Activated T-helper 2 cell treated with anti-CD3 and anti-CD28 coated beads, Interferon-gamma antibody, Interleukin-2, Interleukin-4, amounts not matched to agents 10 μg/mL and 5 μg/mL and 100 μg/mL, durations not matched to agents 14 hours and 24 hours and 36 hours (primary cell): ENCODE measurements at regions not wholly inside any gene's neighbourhood (a gene's known extent, or its start where the extent isn't known, plus 50 kb on each side); places are given as distances from the start of the nearest gene placed in this dataset.
"Not testable (repeated sequence)": the region's sequence is repeated elsewhere in the genome, so short reads cannot be mapped to it uniquely, and the experiment has no call there.

Experiments
- DNase-seq: peaks from one replicate; pipeline ENCODE4 v3.0.0; 2021; ENCODE audit warnings: low spot score
- H3K27ac Mint-ChIP-seq: one replicate; pipeline ENCODE4 v1.8.0; 2021; ENCODE audit warnings: mixed read lengths
- H3K27me3 Mint-ChIP-seq: one replicate; pipeline ENCODE4 v1.8.0; 2021; ENCODE audit warnings: low read depth, mixed read lengths
- H3K36me3 Mint-ChIP-seq: one replicate; pipeline ENCODE4 v1.8.0; 2021; ENCODE audit warnings: low read depth, mixed read lengths
- H3K4me1 Mint-ChIP-seq: one replicate; pipeline ENCODE4 v1.8.0; 2021; ENCODE audit warnings: low read depth, mixed read lengths
- H3K4me3 Mint-ChIP-seq: one replicate; pipeline ENCODE4 v1.8.0; 2021; ENCODE audit warnings: low read depth, mild to moderate bottlenecking, moderate library complexity, mixed read lengths
- H3K9me3 Mint-ChIP-seq: one replicate; pipeline ENCODE4 v1.8.0; 2021; ENCODE audit warnings: mixed read lengths
- intact Hi-C: fragments of 100-400 bp; cut with micrococcal nuclease; formaldehyde crosslinking; loops from one replicate; pipeline ENCODE4 v1.15.1; 2023

DNA sequence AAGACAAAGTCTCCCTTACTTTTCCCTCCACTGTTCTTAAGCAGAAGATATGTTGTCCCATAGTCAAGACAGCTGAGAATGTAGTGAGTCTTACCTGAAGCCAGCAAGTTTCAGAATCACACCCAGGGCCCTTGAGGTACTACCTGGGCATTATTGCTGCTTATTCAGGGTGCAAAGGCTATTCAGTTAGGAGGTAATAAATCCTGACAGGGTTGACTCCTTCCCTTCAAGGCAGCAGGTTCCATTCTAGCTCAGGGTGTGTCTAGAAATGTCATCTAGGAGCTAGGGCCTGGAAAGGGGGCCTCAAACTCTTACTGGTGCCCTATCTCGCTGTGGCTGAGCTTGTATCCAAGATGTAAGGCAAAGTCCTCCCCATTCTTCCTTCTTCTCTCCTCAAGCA is 259.0 kb downstream of the FAT4 start:
- no peaks in the 10 kb centered on the region for H3K36me3 Mint-ChIP-seq
- no peak overlapping the region for H3K4me3 Mint-ChIP-seq
- peaks cover 8% of the 10 kb centered on the region for H3K9me3 Mint-ChIP-seq
- no peaks in the 10 kb centered on the region for H3K4me1 Mint-ChIP-seq
- DNase-seq: no peak
- no peak overlapping the region for H3K27ac Mint-ChIP-seq
- H3K27me3 Mint-ChIP-seq: no peaks in the 10 kb centered on the region
- intact Hi-C loops: no loop called here

DNA sequence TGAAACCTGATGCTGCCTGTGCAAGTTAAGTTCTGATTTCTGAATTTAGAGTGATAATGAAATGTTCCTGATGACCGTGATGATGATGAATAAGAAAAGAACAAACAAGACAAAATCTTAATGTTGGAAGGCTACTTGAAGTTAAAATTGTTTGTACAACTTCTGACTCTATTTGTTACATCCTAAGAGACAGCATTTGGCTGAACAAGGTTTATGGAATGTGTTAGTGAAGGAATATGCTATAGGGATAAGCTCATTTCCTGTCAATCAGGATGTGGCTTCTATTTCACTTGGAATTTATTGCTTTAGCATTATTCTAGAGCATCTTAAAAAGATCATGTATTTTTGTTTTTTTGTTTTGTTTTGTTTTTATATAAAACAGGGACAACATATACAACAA is 267.5 kb downstream of the FAT4 start:
- Mint-ChIP-seq H3K9me3 (no peaks in the 10 kb centered on the region), H3K27ac (no peak overlapping the region), H3K27me3 (no peaks in the 10 kb centered on the region), H3K4me1 (no peaks in the 10 kb centered on the region), H3K4me3 (no peak overlapping the region), H3K36me3 (no peaks in the 10 kb centered on the region)
- no peak for DNase-seq
- intact Hi-C loops: no loop called here

DNA sequence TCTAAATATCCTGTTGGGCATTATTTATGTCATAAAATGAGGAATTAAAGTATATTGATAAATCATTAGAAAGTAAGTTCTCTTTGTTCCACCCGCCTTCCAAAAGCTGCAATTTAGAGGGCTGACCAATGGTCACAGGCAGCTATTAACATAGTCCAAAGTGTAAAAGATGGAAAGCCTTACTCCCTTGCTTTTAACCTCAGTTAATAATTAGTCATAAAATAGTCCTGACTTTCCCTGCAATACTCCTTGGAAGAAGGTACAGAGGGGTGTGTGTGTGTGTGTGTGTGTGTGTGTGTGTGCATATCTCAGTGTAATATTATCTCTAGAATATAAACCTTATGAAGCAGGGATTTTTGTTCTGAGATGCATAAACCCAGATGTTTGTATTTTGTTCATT is 275.4 kb downstream of the FAT4 start:
- Mint-ChIP-seq H3K27me3 (no peaks in the 10 kb centered on the region), H3K9me3 (no peaks in the 10 kb centered on the region), H3K4me3 (no peak overlapping the region), H3K36me3 (no peaks in the 10 kb centered on the region), H3K4me1 (no peaks in the 10 kb centered on the region), H3K27ac (no peak overlapping the region)
- intact Hi-C loops: no loop called here
- no peak for DNase-seq

DNA sequence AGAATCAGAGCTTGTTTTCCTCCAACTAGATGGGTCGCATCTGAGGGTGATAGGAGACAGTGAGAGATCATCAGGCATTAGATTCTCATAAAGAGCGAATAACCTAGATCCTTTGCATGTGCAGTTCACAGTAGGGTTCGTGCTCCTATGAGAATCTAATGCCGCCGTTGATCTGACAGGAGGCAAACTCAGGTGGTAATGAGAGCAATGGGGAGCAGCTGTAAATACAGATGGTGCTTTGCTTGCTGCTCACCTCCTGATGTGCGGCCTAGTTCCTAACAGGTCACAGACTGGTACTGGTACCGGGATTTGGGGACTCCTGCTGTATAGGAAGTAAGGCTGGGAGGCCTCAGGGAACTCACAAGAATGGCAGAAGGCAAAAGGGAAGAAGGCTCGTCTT is 276.5 kb downstream of the FAT4 start:
- H3K36me3 Mint-ChIP-seq: no peaks in the 10 kb centered on the region
- no peak overlapping the region for H3K4me3 Mint-ChIP-seq
- H3K27me3 Mint-ChIP-seq: no peaks in the 10 kb centered on the region
- intact Hi-C loops: no loop called here
- DNase-seq: no peak
- no peaks in the 10 kb centered on the region for H3K4me1 Mint-ChIP-seq
- no peaks in the 10 kb centered on the region for H3K9me3 Mint-ChIP-seq
- H3K27ac Mint-ChIP-seq: no peak overlapping the region

DNA sequence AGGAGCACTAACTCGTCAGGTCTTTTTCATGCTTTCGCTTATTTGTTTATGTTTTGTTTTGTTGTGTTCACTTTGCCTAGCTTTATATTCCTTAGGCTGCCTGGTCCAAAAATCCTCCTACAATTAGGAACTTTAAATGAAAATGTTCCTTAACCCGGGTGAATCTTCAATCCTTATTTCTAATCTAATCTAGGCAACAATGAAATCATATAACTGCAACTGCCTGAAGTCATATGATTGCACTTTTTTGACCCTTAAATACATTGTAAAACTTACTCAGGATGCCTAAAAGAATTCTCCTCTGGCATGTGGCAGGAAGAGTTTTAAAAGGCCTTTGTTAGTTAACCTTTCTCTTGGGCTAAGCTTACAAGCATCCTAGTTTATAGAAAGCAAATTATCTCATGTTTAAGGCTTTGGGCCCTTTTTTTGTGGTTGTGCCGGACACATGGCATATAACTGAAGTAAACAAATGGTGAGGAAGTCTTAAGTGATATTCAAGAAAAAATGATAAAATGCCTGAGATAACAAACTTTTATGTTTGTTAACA is 279.4 kb downstream of the FAT4 start:
- no peak for DNase-seq
- no peaks in the 10 kb centered on the region for H3K27me3 Mint-ChIP-seq

DNA sequence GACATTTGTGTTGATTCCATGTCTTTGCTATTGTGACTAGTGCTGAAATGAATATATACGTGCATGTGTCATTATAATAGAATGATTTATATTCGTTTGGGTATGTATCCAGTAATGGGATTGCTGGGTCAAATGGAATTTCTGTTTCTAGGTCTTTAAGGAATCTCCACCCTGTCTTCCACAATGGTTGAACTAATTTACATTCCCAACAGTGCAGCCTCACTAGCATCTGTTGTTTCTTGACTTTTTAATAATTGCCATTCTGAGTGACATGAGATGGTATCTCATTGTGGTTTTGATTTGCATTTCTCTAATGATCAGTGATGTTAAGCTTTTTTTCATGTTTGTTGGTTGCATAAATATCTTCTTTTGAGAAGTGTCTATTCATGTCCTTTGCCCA is 291.2 kb downstream of the FAT4 start:
- intact Hi-C loops, H3K27me3 Mint-ChIP-seq, H3K27ac Mint-ChIP-seq, DNase-seq, H3K9me3 Mint-ChIP-seq, H3K36me3 Mint-ChIP-seq, H3K4me3 Mint-ChIP-seq, H3K4me1 Mint-ChIP-seq: not testable (repeated sequence)

More for the DNA sequence above, 279.4 kb downstream of the FAT4 start:
- intact Hi-C loops: no loop called here
- H3K4me1 Mint-ChIP-seq: no peaks in the 10 kb centered on the region
- H3K27ac Mint-ChIP-seq: no peak overlapping the region
- no peak overlapping the region for H3K4me3 Mint-ChIP-seq
- no peaks in the 10 kb centered on the region for H3K9me3 Mint-ChIP-seq
- H3K36me3 Mint-ChIP-seq: no peaks in the 10 kb centered on the region

DNA sequence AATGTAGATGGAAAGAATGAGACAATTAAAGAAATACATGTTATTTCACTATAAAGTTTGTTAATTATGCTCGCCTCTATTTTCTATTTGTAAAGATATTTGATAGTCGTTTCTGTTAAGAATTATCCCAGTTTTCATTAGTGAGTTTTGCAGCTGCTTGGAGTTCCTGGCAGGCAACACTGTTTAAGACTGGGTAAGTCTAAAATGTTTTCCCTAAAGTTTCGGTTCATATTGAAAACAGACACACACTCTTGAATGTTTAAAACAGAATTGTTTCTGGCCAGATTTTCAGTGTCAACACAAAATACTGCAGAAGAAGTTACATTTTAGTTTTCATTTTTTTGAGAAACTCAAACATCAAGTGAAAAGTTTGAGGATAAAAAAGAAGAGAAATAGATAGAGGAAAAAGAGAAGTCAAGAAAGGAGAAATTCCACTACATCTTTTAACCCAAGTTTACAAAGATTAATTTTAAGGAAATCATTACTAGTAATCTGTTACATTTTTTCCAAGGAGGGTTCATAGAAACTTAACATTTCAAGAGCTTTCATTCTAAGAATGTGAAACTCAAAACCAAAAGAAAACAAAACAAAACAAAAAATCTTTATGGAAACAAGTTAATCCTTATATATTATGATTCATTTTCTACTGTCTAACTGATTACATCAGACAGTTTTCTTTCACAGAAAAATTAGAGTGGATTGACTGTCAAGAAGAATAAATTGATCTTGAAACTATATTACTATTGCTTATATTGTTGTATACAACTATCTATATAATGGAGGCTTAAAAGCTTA is 305.5 kb downstream of the FAT4 start:
- intact Hi-C loops: no loop called here
- no peaks in the 10 kb centered on the region for H3K4me1 Mint-ChIP-seq
- no peak overlapping the region for H3K4me3 Mint-ChIP-seq
- H3K9me3 Mint-ChIP-seq: no peaks in the 10 kb centered on the region
- no peak overlapping the region for H3K27ac Mint-ChIP-seq
- no peak for DNase-seq
- no peaks in the 10 kb centered on the region for H3K36me3 Mint-ChIP-seq
- no peaks in the 10 kb centered on the region for H3K27me3 Mint-ChIP-seq

DNA sequence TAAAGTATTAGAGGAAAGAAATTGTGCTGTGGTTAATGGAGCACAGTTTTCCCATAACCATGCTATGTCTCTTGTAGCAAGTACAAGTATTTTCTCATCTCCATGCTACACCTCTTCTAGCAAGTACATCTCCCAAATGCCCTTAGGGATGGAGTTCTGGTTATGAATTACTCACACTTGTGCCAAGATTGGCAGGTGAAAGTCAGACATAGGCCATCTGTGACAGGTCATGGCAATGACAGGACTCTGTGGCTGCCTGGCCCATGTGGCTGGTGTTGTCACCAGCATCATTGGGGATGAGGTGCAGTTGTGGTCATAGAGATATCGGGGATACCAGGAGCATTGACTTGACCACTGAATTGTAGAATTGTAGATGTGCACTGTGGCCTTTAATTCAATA is 310.2 kb downstream of the FAT4 start:
- intact Hi-C loops: no loop called here
- DNase-seq: no peak
- Mint-ChIP-seq H3K9me3 (no peaks in the 10 kb centered on the region), H3K27ac (no peak overlapping the region), H3K27me3 (no peaks in the 10 kb centered on the region), H3K4me1 (no peaks in the 10 kb centered on the region), H3K36me3 (no peaks in the 10 kb centered on the region), H3K4me3 (no peak overlapping the region)

DNA sequence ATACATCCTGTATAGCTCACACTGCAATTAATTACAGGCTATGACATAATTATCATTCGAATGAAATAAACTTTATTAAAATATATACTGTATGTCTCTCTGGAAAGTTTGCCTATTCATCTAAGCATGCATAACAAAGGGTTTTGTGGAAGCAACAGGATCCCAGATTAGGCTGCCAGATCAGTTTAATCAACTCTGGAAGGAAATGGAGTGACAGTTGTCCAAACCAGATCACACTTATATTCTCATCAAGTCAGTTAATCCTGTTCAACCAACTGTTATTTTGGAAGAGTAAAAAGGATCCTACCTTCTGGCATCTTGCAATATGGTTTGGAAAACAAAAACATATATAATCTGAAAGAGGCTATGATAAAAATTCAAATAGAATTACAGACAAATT is 312.2 kb downstream of the FAT4 start:
- DNase-seq: no peak
- no peaks in the 10 kb centered on the region for H3K36me3 Mint-ChIP-seq
- H3K27me3 Mint-ChIP-seq: no peaks in the 10 kb centered on the region
- H3K4me1 Mint-ChIP-seq: no peaks in the 10 kb centered on the region
- H3K27ac Mint-ChIP-seq: no peak overlapping the region
- H3K9me3 Mint-ChIP-seq: no peaks in the 10 kb centered on the region
- intact Hi-C loops: no loop called here
- no peak overlapping the region for H3K4me3 Mint-ChIP-seq

DNA sequence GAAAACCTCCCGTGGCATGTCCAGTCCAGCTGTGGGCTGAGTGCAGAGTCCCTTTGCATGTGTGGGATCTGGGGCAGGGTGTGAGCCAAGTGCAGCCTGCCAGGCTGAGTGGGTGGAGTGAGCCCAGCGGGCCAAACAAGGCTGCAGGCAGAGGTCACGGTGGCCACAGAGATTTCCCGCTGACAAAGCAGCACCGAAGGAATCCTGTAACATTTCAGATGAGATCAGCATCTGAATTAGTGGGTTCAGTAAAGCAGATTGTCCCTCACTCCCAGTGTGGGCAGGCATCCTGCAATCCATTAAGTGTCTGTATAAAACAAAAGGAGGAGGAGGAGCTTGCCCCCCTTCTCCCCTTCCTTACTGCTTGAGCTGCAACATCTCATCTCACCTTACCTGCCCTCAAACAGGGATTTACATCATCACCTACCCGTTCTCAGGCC is 324.4 kb downstream of the FAT4 start:
- Mint-ChIP-seq H3K4me1 (no peaks in the 10 kb centered on the region), H3K27me3 (no peaks in the 10 kb centered on the region), H3K9me3 (peaks cover 5% of the 10 kb centered on the region), H3K36me3 (no peaks in the 10 kb centered on the region), H3K4me3 (no peak overlapping the region), H3K27ac (no peak overlapping the region)
- DNase-seq: no peak
- intact Hi-C loops: no loop called here

DNA sequence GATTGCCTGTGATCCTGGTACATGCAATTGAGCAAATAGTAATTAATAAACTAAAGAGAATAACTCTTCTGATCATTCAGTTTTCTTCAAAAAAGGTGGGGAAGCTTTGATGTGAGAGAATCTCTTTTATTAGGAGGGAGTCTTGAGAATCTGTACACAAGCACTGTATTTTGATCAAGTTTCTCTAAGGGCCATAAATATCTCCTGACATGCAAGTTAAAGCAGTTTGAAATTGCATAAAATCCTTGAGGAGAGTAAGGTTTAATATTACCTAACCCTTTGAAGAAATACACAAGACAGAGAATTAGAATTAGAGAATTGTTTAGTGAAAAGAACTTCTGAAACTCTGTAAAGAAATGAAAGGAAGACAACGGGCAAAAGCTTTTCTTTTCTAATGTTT is 326.9 kb downstream of the FAT4 start:
- H3K27ac Mint-ChIP-seq: no peak overlapping the region
- H3K27me3 Mint-ChIP-seq: no peaks in the 10 kb centered on the region
- peaks cover 5% of the 10 kb centered on the region for H3K9me3 Mint-ChIP-seq
- no peaks in the 10 kb centered on the region for H3K36me3 Mint-ChIP-seq
- intact Hi-C loops: no loop called here
- H3K4me1 Mint-ChIP-seq: no peaks in the 10 kb centered on the region
- no peak for DNase-seq
- no peak overlapping the region for H3K4me3 Mint-ChIP-seq

DNA sequence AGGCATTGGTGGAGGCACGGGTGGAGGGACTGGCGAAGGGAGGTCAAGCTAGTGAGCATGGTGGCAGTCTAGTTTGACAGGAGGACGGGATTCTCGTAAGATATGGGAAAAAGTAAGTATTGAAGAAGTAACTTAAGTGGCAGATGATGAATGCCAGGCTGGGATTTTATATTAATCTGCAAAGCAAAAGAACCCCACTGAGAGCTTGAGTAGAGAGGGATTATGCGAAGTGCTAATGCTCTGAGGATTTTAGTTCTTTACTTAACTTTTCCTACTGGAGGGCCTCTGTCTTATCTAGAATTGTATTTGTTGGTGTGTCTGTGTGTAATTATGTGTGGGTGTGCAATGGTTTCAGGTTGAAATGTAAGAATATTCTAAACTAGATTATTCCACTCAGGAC is 327.9 kb downstream of the FAT4 start:
- no peaks in the 10 kb centered on the region for H3K4me1 Mint-ChIP-seq

DNA sequence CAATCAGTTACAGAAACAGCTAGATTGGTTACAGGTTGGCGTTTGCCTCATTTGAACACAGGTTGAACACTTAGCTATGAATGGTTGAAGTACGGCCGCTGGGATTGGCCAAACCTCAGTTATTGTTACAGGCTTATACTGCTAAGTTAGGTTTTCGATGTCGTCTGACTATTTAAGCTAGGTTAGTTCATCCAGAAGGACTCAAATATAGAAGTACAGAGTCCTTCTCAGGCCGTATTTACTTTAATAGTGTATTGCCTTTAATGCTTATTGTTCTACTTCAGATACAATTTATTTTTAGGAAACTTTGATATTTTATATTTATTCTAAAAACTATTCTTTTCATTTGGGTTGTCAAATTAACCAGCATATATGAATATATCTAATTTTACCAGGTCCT is 334.7 kb downstream of the FAT4 start:
- Mint-ChIP-seq H3K4me1 (no peaks in the 10 kb centered on the region), H3K9me3 (peaks cover 5% of the 10 kb centered on the region), H3K36me3 (no peaks in the 10 kb centered on the region), H3K27me3 (no peaks in the 10 kb centered on the region), H3K27ac (no peak overlapping the region), H3K4me3 (no peak overlapping the region)
- intact Hi-C loops: no loop called here
- DNase-seq: no peak

More for the DNA sequence above, 327.9 kb downstream of the FAT4 start:
- Mint-ChIP-seq H3K4me3 (no peak overlapping the region), H3K27me3 (no peaks in the 10 kb centered on the region), H3K9me3 (peaks cover 5% of the 10 kb centered on the region), H3K36me3 (no peaks in the 10 kb centered on the region), H3K27ac (no peak overlapping the region)
- intact Hi-C loops: no loop called here
- no peak for DNase-seq
